Left forelimb (tissue), 1 donor: ENCODE measurements at regions not wholly inside any gene's neighbourhood (a gene's known extent, or its start where the extent isn't known, plus 50 kb on each side); places are given as distances from the start of the nearest gene placed in this dataset.

Experiments used
- DNase-seq: peaks from one replicate; pipeline ENCODE4 v3.0.0-alpha.2; 2018; ENCODE audit warnings: low spot score

DNA sequence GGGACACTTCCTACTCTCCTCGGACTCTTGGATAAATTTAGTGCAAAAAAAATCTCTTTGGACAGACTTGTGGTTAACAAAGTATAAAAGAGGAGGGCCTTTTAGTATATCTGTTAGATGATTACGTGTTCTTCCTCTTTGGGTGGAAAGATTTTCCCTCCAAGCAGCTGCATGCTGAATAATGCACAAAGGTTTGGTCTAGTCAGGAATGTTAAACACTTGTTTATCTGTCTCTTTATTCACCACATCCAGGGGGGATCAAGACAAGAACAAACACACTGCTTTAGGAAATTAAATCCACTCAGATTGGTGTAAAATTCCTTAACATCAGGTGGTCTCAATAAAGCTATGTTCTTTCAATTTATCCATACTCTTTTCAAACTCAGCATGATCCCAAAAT lies 260.9 kb upstream of the CHD6 start:
- DNase-seq = no peak

DNA sequence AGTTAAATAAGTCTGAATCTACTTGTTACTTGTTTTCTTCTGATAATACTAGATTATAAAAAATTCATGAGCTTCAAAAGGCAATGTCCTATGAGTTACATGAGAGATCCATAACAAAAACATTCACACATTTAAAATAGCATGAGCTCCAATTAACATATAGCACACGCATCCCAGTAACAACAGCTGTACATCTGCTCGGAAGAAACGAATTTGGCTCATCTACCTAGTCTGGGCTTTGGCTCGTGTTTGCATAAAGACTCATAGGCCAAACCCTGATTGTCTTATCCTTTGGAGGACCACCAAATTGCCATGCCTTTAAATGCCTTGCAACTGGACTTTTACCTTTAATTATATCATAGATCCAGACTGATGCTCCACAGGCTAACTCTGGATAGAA lies 259.7 kb upstream of the CHD6 start:
- no peak for DNase-seq

DNA sequence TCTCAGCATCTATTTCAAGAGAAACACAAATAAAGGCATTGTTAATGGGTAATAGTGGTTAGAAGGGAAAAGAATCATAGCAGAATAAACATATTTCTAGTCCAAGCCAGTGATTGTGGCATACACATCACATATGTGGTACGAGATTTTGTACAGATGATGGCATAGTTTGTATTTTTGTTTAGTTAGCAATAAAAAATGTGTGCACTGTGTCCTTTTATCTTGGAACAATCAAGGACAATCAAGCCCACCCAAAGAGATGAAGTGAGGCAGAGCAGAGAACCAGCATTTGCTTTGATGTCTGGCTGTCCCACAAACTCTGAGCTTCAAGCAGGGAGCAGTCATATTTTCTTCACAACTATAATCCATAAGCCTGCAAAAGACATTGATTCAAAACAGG lies 256.5 kb upstream of the CHD6 start:
- no peak for DNase-seq

DNA sequence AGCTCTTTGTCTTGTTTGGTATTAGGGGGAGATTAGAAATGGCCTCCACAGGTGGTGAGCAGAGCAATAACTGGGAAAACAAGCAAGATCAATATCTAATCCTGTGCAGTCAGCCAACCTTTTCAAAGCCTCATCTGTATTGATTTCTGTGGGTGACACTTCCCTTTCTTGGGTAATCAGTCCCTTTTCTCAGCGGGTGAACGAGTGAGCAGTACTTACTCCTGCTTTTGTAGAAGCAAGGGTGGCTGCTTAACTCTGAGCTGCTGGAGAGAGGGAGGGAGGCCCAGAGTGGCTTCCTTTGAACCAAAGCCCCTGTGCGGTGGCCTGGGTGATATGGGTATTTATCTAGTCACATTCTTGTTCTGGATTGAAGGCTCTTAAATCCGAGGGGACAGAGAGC lies 254.8 kb upstream of the CHD6 start:
- DNase-seq = no peak

DNA sequence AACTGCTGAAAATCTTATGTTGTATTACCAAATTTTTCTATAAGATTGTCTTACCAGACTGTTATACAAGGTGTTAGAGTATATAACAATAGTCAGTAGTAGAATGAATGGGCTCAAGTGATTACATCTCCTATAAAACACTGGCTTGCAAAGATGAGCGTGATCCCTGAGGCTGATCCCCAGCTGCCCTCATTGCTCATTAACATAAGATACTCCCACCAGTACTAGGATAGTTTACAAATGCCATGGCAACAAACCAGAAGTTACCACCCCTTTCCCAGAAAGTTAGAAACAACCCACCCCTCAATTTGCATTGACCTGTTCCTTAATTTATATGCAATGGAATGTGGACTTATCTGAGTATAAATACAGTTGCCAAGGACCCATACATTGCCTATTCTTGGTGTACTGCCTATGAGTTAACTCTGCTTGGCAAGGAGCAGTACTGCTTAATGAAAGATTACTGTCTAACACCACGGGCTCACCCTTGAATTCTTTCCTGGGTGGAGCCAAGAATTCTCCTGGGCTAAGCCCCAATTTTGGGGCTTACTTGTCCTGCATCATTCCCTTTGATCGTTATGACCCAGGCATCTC lies 252.8 kb upstream of the CHD6 start:
- DNase-seq = no peak

DNA sequence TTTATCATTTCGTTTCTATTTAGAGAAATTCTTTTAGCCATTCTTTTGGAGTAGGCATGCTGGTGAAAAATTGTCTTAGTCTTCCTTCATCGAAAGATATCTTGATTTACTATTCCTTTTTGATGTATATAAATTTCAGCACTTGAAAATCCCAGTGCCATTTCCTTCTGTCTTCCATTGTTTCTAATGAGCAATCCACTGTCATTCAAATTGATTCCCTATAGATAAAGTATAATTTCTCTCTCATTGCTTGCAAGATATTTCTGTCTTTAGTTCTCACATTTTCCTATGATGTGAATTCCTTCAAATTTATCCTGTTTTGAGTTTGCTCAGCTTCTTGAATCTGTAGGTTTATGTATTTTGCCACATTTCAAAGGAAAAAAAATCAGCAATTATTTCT lies 251.1 kb upstream of the CHD6 start:
- no peak for DNase-seq

DNA sequence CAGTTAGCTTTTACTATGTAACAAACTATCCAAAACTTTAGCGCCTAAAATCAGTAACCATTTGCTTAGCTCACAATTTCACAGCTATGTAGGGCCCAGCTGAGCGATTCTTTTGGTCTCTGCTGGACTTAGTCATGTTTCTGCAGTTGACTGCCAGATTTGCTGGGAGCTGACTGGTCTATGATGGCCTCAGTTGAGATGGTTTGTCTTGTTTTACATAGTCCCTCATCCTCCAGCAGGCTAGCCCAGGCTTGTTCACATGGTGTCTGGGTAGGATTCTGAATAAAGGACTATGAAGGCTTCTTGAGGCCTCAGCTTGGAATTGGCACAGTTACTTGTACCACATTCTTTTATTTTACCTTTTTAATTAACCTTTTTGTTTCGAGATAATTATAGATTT lies 247.8 kb upstream of the CHD6 start:
- no peak for DNase-seq

DNA sequence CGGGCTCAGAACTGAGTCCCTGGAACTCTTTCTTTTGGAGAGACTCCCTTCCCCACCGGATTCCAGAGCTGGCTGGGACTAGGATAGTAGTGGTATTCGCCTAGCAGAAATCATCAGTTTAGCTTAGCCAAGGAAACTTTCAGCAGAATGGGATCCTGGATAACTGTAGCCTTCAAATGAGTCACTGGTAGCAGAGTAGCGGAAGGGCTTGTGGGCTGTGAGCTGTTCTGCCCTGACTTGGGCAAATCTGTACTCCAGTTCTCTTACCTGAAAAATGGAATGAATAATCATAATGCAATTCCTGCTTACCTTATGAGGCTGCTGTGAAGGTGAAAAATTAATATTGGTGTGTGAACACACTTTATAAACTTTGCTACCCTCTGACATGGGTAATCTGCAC lies 244.3 kb upstream of the CHD6 start:
- DNase-seq = no peak

DNA sequence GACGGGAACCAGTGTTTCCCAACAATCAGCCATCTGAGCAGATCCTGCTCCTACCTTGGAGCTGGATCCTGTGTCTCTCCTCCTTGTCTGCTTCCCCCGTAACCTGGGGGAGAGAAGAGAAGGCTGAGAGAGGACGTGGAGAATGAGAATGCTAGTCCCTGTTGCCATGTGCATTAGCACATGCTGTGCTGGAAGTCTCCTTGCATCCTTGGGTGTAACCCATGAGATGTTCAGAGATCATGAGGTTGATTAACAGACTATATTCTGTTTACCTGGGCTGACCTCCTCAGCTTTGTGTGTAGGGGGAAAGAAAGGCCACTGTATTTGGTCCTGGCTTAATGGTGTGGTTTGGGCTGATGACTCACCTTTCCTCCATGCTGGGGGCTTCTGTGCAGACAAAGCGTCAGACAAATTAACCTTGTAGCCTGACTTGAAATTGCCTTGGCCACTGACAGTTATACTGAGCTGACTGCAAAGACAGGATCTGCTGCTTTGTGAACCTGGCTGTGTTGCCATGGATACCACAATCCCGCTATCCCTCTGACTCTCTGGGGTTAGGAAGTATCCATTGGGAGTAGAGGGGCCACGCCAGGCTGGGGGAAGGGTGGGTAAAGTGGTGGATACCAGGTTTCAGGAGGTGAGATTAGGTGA lies 243.7 kb upstream of the CHD6 start:
- no peak for DNase-seq

DNA sequence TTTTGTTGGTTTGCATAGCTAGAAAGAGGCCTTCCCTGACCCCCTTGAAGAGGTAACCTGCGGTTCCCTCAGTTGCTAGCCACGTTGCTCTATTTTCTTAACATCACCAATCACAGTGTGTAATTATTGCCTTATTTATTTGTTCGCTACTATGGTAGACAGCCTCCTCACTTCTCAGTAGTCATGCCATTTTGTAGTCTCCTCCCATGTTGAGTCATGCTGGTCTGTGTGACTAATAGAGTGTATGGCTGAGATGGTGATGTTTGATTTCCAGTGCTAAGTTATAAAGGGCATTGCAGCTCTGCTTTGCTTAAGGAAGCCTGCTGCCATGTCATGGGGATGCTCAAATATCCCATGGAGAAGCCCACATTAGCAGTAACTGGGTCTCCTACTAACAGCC lies 236.6 kb upstream of the CHD6 start:
- DNase-seq = no peak

DNA sequence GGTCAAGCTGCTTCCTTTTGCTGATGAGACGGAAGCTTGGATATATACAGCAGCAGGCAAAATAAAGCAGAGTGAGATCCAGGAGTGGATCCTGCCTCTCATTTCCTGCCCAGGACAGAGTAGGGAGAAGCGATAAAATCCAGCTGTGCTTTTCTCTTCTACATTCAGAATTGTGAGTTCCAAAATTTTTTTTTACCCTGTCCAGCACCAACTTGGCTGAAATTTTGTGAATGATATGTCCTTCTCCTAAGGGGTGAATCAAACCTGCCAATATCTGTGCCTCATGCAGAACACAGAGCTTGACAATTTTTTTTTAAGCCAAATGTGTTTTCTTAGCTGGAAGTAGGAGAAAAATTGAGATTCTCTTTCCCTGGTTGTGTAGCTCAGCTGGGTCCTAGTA lies 235.6 kb upstream of the CHD6 start:
- no peak for DNase-seq

DNA sequence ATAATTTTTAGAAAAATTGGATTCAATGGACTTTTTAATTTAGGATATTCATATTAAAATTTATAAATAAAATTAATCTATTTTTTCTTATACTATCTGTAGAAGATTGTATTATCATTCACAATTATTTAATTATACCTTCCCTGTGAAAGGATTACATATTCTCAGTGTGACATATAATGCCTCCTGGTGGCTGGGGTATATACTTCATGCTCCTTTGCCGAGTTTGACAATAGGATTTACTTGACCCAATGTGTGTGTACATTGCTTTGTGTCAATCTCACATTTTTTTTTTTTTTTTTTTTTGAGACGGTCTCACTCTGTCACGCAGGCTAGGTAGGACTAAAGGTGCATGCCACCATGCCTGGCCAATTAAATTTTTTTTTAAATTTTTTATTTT lies 230.0 kb upstream of the CHD6 start:
- DNase-seq = no peak

DNA sequence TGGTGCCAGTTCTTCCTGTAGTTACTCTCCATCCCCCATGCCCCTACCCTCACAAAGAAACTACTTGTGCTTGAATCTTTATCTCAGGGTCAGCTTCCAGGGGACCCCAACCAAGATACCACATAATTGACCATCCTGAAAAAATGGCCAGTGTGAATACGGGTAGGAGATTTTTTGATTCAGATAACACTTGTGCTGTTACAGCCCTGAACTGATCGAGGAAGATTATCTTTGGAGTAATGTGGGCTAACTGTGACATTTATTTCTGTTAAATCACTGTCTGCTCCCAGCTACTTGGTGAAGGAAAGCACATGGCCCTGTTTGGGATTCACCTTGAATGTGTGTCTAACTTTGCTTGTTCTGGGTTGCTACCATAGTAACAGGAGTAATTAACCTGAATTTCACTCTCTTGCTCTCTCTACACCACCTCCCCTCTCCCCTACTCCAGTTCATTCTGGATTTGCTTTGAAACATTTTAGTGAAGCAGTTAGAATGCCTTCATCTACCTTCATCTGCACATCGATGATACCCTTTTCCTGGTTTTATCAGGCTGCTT lies 219.6 kb upstream of the CHD6 start:
- DNase-seq = no peak

DNA sequence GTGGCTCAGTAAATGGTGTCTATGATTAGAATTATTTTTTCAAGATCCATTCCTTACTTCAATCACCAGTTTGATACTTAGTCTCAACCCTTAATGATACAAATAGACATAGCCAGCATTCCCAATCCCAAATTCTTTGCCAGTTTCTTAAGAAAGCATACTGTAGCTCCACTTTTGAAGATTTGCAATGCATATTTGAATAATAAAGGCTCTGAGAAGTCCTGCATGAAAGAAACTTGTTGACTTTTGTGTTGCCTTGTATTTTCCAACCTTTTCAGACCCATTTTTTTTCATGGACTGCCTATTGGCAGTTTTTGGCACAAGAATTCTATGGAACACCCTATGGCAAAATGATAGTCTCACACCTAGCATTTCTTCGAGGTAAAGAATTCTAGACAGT lies 215.6 kb upstream of the CHD6 start:
- no peak for DNase-seq

DNA sequence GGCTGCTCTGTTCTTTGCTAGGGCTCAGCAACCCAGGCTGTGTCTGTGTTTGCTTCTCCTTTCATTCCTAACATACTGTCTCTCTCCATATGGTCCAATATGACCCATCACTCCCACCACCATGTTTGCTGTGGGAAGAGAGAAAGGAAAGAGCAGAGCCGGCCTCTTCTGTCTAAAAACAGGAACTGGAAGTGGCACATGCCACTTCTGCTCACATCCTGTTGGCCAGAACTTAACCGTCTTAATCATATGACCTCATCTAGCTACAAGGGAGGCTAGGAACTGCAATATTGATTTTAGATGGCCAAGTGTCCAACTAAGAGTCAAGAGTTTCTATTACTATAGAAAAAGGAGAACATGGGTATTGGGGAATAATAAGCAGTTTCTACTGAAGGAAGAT lies 212.5 kb upstream of the CHD6 start:
- DNase-seq = no peak

DNA sequence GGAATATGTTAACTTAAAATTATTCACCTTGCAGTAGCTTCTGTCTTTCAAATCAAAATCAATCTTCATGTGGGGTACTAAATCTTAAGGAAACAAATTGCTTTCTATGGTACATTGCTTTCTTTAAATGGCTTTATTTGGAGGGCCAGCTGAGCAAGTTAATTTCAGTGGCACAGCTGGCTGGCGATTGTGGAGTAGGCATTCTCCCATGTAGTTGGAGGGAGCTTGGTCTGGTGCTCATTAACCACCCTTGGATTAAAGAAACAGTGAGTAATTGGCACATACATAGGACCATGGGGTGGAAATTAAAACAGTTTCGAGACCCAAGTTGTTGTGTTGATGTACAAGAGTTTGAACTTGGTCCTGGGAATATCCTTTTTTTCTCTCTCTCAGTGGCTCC lies 201.3 kb upstream of the CHD6 start:
- no peak for DNase-seq

DNA sequence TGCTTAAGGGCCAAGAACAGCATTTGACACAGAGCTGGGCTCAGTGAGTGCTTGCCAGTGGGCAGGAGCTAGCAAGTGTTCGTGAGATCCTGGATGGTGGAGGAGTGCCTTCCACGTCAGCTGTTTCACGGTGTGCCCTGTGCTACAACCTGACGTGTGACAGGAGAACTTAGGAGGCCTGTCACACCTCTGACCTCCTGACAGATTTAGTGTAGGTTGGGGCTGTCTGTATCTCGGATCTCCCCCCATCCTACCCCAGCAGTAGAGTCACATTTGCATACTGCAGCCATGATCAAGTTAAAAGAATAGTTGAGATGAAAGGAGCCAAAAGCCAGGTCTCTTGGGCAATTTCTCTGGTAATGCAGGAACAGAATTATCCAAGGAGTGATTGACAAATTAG lies 200.8 kb upstream of the CHD6 start:
- no peak for DNase-seq

DNA sequence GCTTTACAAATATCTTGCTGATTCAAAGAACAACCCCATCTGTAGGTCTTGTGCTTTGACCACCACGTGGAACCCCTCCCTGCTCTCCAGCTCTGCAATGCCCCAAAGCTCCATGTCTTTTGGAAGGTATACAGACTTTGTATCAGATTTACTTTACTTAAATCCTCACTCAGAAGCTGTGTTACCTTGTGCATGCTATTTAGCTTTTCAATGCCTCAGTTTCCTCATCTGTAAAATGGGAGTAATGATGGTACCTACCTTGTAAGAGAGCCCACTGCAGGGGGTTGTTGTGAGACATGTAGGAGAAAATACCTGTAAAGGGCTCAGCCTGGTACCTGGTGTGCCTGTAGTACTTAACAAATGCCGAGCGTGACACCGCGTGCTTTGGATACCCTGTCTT lies 200.2 kb upstream of the CHD6 start:
- no peak for DNase-seq

DNA sequence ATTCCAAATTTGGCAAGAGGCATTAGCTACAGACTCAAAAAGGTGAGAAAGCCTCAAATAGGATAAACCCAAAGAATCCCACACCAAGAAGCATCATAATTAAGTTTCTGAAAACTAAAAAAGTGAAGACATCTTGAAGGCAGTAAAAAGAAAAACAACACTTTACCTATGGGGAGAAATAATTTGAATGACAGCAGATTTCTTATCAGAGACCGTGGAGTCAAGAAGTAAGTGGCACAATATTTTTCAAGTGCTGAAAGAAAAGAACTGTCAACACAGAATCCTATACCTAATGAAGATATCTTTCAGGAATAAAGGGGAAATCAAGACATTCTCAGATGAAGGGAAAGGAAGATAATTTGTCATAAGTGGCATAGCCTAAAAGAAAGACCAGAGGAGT lies 193.3 kb upstream of the CHD6 start:
- DNase-seq = no peak

DNA sequence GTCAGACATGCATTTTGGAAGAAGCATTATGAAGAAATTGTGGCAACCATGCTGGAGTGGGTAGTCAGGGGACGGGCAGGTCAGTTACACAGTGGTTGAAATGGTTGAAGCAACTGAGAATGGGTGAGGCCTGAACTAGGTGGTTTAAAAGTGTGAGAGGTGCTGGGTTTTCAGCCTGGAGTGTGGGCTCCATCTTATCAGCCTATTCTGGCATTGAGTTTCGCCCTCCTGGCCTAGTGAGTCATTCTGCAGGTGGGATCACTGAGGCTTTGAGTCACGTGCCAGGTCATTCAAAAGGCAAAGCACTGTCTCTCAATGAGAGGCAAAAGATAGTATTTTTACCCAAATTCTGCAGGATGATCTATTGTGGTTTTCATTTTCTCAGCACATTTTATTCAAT lies 181.9 kb upstream of the CHD6 start:
- DNase-seq = no peak

DNA sequence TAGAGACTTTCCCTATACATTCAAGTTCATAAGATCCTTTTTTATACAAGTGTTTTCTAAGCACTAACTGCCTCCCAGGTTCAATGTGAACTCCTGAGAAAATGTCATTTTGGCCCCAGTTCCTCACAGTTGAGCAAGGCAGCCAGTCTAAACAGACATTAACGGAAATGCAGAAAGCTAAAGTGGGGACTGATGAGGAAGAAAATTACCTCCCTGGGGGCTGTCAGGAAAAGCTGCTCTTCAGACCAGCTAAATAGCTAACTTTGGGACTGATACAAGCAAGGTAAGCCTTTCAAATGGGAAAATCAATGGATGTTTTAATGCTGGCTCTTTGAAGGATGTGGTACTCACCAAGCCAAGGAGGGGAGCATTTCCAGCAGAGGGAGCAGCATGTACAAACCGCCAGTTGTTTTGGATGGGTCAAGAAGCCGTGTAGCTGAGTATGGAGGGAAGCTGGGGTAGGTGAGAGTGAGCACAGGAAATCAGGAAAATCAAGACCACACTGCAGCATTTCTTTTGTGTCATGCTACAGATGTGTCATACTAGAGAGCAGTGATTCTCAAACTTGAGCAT lies 180.8 kb upstream of the CHD6 start:
- no peak for DNase-seq

DNA sequence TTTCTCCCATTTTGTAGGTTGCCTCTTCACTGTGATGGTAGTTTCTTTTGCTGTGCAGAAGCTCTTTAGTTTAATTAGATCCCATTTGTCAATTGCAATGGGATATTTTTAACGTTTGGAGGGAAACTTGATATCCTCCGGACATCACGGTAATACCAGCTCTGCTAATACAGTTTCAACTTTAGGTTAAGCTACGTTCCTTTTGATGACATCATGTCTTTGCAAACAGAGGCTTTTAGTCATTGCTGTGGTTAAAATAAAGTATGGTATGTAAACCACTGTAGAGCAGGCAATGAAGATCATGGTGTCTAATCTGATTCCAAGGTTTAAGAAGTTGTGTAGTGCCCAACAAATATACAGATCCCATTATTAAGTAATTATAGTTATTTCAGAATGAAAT lies 168.0 kb upstream of the CHD6 start:
- no peak for DNase-seq

DNA sequence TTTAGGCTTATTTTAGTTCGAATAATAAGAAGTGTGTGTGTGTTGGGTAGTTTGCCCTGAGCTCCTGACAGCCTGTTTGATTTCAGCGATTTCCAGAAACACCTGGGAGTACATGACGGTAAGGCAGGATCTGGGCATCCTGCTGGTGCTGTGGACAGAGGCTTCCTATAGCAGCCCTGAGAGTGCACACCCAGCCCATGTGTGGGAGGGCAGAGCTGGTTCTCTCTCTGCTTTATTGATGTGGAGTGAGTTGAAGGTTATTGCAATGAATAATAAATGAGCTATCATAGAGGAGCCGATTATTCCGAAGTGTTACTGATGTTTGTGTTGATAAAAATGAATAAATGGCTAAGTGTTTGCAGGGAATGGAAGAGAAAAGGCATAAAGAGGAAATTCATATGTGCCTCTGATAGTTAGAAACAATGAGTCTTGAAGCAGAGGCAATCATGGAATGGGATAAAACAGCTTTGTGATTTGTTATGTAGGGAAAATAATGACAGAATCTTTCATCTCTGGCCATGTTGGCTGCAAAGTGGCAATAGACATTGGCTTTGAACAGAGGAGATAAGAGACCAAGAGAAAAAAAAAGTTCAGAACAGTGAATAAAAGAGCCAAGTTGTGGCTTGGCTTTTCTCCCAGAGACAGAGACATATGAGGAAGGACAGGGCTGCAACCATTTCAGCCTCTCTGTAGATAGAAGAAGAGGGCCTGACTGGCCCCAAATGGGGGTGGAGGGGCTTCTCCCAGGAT lies 166.2 kb upstream of the CHD6 start:
- no peak for DNase-seq
